Suppressor macrophage treated with lipopolysaccharide for 1 hour (primary cell): ENCODE measurements at regions not wholly inside any gene's neighbourhood (a gene's known extent, or its start where the extent isn't known, plus 50 kb on each side); places are given as distances from the start of the nearest gene placed in this dataset.

Experiments
- DNase-seq, 3 donors: peaks; one replicate each; pipeline ENCODE4 v3.0.0-alpha.2; 2020 to 2022

DNA sequence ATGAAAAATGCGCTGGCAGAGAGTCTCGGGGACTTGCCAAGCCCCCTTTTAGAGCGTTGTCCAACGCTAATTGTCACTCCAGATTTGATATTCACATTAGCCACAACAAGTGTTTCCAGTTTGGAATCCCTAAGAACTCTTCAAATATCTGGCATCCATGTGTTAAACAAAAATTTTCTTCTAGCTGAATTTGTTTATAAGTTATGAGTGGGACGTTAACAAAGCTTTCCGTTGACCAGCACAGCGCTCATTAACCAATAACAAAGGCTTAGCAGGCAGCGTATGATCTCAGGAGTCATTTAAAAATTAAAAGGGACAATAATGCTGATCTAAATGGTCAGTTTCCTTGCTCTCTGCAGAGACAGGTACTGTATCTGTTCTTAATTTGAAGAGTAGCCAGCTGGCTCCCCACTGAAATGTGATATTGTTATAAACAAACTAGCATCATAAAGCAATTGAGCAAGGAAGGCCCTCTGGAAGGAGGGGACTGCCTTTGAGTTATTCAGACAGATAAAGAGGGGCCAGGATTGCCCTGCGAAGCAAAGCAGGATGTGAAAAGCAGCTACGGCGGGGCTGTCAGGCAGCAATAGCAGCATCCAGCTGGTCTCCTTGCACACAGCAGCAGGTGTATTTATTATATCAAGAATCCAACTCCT, 337.2 kb upstream of the SALL3 start:
- no peak for DNase-seq

- peak; percentile 73 to 90 (median 87) for DNase-seq
These were observed 336.6 kb upstream of the SALL3 start for GRCh38 chr18:78643004-78643403.

DNA sequence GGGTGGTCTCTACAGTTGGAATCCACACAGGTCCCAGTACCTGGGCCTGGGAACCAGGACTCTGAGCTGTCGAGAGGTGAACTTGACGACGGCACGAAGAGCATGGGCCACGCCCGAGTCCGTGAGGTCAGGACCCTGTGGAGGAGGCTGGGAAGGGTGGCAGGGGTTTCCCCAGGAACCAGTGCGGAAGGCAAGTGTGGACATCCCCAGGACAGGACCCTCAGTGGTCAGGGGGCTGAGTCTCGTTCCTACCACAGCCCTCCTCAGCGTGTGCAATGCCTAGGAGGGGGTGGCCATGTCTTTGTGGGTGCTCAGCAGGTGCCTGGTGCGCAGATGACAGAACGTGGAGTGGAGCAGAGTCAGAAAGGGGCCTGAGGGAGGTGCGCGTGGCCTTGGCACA, 335.6 kb upstream of the SALL3 start:
- no peak for DNase-seq

- DNase-seq = no peak
These were observed 334.4 kb upstream of the SALL3 start for GRCh38 chr18:78645216-78645615.

GRCh38 chr18:78647018-78647417, 332.6 kb upstream of the SALL3 start:
- DNase-seq = no peak

DNA sequence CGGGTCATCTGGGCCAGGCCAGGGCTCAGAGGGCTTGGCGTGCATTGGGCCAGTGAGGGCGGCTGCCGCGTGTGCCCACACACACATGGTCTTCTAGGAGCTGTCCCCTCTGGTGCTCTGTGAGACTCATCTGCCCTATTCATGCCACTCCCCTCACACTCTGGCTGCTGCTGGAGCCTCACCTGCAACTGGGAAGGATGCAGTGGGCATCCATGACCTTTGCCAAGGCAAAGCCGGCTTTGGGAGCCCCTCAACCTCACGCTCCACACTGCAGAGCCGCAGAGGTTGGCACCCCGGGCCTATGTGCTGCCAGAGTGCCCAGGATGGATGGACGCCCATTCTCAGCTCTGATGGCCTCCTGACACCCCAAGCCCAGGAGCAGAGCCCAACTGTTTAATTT, 330.2 kb upstream of the SALL3 start:
- no peak for DNase-seq

- no peak for DNase-seq
These were observed 328.7 kb upstream of the SALL3 start for GRCh38 chr18:78650926-78651325.

DNA sequence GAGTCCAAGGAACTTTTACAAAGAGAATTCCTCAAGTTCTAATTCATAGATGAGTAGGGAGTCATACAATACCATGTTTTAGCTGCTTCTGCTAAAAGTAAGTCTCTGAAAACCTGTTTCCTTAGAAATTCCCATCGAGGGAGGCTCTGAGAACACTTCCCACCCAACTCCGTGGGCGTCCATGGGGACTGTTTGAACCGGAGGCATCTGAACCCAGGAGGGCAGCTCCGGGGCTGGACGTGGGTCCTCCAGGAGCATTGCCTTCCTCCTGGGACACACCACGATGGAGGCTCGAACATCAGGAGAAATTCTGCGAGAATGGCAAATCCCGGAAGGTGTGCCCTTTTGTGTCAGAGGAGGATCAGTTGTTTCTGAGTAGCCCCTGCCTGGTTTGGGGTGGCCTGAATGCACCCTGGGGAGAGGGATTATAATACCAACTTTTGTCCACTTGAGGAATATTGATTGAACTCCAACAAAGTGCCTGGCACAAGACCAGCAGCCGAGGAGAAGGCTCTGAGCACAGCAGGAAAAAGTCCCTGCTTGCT, 327.5 kb upstream of the SALL3 start:
- no peak for DNase-seq

DNA sequence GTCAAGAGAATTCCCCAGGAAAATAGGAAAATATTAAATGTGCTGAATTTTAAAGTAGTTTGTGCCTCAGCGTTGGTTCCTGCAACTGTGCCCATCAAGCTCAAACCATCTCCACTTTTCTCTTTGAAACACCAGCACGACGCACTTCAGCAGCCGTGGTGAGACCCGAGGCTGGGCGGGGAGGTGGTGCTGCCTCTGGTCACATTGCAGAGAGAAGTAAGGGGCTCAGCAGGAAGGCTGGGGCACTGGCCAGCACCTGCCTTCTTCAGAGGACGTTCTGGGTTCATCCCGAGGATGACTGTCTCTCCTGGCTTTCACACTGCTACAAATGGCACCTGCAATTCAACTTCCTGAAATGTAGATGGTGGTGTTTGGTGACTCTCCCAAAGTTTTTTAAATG, 323.7 kb upstream of the SALL3 start:
- DNase-seq = no peak

DNA sequence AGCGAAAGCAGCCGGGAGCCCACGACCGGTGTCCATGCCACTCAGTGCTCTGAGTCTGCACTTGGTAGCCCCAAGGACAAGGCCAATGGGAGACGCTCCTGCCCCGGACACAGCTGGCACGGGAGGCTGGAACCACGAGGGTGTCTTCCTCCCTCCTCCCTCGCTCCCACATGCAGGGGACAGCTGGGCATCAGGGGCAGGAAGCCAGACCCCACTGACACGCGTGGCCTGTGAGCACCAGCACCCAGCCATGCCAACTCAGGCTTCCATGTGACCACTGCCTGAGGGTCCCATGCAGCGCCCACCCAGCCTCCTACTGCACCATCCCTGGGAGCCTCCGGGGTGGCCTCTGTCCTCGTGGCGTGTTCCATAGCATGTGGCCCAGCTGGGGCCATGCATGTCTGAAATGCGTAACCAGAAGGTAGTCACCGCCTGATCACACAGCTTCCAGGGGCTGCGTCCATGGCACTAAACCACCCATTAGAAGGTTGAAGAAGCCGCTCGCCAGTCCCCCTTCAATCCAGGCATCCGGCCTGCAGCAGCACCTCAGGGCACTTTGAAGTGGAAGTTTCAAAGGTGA, 323.2 kb upstream of the SALL3 start:
- no peak for DNase-seq

DNA sequence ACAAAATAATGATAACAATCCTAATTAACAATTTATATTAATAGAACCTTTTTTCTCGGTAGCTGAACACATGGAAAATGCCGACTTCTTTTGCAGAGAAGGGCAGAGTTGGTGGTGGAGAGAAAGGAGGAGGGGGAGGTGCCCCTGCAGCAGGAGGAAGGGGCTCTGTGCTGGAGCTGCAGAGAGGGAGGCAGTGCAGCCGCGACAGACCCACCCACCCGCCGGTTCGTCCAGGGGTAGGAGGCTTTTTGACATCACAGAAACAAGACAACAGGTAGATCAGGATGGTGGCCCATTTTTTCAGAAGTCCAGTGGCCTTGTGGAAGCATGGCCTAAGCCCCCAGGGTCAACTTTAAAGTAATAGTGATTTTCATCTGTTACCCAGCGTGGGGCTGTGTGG, 321.1 kb upstream of the SALL3 start:
- no peak for DNase-seq

DNA sequence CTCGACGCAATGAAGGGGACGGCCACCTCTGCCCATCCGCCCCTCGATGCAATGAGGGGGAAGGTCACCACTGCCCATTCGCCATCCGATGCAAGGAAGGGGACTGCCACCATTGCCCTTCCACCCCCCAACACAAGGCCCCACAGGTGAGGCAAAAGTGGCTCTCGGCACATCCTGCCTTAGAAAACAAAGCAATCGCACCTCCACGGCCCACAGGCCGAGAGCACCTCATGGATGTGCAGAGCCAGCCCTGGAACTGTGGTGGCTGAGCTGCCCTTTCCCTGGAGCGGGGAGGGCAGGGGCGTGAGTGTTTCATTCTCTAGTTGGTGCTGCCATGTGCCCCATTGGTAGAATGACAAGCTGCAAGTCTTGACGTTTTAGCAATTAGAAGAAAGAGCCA, 320.6 kb upstream of the SALL3 start:
- no peak for DNase-seq

- peak in 2 of 3 donors; percentile 16 to 35 for DNase-seq
These were observed 319.9 kb upstream of the SALL3 start for GRCh38 chr18:78659748-78660147.

- no peak for DNase-seq
These were observed 319.3 kb upstream of the SALL3 start for GRCh38 chr18:78660311-78660710.

DNA sequence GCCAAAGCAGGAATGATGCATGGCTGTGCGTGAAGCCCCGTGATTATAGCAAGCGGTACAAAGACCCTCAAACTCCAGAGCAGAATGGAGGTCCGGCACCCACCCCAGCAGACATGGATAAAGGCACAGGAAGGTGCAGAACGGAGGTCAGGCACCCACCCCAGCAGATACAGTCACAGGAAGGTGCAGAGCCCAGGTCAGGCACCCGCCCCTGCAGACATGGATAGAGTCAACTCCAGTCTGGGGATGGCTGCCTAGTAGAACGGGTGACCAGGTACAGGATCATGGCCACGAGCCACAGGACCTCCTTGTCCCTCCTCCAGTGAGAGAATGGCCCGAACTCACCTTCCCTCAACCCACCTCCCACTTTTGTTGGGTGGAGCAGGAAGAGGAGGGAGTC, 318.3 kb upstream of the SALL3 start:
- DNase-seq = no peak

- DNase-seq = no peak
These were observed 316.7 kb upstream of the SALL3 start for GRCh38 chr18:78662879-78663278.

DNA sequence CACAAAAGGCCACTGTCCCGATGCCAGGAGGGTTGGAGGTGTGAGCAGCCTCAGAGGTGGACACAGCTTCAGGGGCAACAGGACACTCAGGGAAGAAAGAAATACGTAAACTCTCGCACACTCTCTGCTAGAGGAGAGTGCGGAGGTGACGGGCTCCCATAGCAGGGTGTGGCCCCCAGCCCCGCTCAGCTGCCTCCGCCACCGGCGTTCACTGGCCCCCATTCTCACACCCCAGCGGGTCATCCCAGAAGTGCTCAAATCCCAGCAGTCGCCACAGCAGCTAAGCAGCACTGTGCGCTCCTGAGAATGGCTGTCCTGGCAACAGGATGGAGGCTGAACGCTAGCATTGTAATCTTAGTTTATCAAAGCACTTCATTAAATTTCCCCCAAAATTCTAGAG, 315.6 kb upstream of the SALL3 start:
- no peak for DNase-seq

DNA sequence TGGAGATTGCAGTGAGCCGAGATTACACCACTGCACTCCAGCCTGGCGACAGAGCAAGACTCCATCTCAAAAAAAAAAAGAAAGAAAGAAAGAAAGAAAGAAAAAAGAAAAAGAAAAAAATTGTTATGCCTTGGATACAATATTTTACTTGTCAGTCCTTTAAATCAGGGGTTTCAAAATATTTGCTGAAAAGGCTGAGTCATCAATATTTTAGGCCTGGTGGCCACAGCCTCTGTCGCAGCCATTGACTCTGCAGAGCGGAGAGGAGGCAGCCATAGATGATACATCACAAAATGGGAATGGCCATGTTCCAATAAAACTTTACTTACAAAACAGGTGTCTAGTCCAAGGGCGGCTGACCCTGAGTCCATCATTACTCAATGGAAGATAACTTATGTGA, 314.8 kb upstream of the SALL3 start:
- DNase-seq = no peak

- no peak for DNase-seq
These were observed 314.0 kb upstream of the SALL3 start for GRCh38 chr18:78665644-78666043.

DNA sequence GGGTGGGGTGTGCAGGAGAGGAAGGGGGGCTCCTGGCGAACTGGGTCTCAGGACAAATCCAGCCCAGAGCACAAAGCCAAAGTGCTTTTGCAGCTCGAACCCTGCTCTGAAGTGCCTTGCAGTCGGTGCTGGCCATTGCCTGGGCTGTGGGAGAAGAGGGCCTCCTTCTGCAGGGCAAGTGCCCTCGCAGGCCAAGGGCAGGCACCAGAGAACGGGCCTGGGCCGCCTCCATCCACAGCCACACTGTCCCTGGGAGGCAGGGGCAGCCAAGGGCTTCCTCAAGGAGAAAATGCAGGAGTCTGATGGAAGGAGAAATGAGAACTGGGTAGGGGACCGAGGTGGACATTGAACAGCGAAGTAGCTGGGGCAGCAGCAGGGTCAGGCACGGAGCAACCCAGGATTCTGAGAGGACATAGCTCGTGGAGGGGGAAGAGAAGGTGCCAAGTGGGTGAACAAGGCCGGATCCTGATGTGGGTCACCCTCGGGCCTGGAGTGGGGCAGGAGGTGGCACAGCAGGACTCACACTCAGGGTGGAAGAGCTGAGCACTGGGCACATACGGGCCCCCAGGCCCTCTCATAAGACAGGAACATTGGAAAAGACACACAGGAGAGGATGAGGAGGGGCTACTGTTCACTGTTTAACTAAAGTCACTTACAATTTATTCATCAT, 312.8 kb upstream of the SALL3 start:
- DNase-seq = no peak

GRCh38 chr18:78670778-78671391, 308.7 kb upstream of the SALL3 start:
- no peak for DNase-seq

DNA sequence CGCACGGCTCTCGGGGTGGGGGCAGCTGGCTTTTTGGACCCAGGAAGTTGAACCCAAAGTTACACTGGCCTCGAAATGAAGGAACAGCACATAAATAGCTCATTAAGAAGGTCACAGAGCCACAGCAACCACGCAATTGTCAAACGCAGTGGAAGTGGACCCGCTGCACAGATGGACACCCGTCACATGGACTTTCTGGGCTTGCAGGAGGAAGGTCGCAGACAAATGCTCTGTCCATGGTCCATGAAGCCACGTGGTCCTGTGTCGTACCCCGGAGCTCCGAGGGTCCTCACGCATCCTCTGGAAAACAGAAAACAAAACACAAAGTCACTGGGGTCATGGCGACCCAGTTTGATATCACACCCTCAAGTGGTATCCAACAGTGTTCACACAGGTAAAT, 308.1 kb upstream of the SALL3 start:
- DNase-seq = no peak

DNA sequence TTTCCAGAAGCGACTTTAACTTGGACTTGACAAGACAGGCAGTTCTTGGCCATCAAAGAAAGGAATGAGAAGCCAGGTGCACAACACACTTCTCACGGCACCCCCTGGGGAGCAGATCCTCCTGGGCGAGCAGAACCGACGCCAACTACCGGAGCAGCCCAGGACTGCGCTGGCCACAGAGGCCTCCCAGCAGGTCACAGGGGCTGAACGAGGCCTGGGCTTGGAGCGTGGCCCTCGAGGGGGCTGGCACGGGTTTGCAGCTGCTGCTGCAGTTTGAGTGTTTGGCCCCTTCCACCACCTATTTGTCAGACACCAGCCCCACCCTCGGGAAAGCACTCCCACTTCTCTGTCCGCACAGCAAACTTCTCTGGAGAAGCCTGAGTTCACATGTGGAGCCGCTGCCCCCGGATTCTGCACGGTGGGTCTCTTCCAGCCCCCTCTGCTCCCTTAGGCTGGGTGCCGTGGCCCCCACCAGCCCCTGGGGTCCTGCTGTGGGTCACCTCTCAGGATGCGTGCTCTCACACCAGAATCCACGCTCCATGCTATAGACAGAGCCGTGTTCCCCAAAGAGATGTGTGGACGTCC, 306.7 kb upstream of the SALL3 start:
- DNase-seq = no peak
